ENCODE measurements at regions not wholly inside any gene's neighbourhood (a gene's known extent, or its start where the extent isn't known, plus 50 kb on each side); places are given as distances from the start of the nearest gene placed in this dataset.

DNA sequence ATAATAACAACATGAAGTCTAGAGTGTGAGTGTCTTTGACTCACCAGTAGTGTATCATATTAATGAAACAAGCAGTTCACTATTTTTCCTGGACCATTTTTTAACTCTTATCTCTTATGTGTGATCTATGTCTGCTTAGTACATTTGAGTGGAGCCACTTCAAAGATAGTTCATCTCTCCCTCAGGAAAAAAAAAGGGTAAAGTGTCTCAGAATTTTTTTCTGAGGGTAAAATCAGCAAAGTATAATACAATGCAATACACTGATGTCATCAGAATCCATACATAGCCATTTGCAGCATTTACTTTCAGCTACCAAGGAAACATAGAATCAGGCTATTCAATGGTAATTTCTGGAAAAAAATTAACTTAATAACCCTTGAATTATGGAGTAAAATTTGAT is 706.7 kb downstream of the DNAJB9 start:
- TF ChIP-seq GATA2 (IDR thresholded peaks at IDR 0.05; ENCODE audit: low read depth, low read length) (no peak), GATA3 (IDR thresholded peaks at IDR 0.05; ENCODE audit: low read depth, low read length) (no peak)

Data from SH-SY5Y (cell line).